Gastrocnemius medialis (tissue), 4 donors: ENCODE measurements at regions not wholly inside any gene's neighbourhood (a gene's known extent, or its start where the extent isn't known, plus 50 kb on each side); places are given as distances from the start of the nearest gene placed in this dataset.

Experiments used
- CTCF ChIP-seq, 5 experiments: fragments of 450-650 bp in 3 of 5; fragments of 200-600 bp in 2 of 5; sonication (generic) in 2 of 5; IDR thresholded peaks in 4 of 5; conservative IDR thresholded peaks in 1 of 5; 1 replicate in 4 of 5; 2 replicates in 1 of 5; pipeline ENCODE4 v1.5.1; 2016 to 2019; ENCODE audit warnings: antibody characterized with exemption in 5 of 5, mild to moderate bottlenecking in 3 of 5, moderate library complexity in 3 of 5
- POLR2A ChIP-seq, 2 donors: fragments of 450-650 bp; IDR thresholded peaks; one replicate each; pipeline ENCODE4 v1.6.1; 2017; ENCODE audit warnings: antibody characterized with exemption in 2 of 2, mild to moderate bottlenecking in 2 of 2, moderate library complexity in 2 of 2

- no peak for TF ChIP-seq CTCF (IDR thresholded peaks at IDR 0.05 in 4 of 5, conservative IDR thresholded peaks at IDR 0.05 in 1 of 5)
- TF ChIP-seq POLR2A (IDR thresholded peaks at IDR 0.05) = no peak
Measured at GRCh38 chr16:64580558-64580957, 541.3 kb downstream of the CDH11 start.
